K562 (cell line): ENCODE measurements at regions not wholly inside any gene's neighbourhood (a gene's known extent, or its start where the extent isn't known, plus 50 kb on each side); places are given as distances from the start of the nearest gene placed in this dataset.

Source experiments
- ATAC-seq: fragments of 200-7000 bp; cut with Tn5 transposase; 3 replicates; pipeline ENCODE4 v1.9.1; 2020; ENCODE audit warnings: moderate library complexity
- BruUV-seq: library from RNA; stranded (reverse); fragments of 400-500 nt; replicated peaks from 2 replicates; lab custom pipeline; 2021; lab: Mats Ljungman, UMichigan
- CTCF ChIA-PET: fragments of 300-600 bp; formaldehyde crosslinking; extraction: SDS; loops from one replicate; lab custom pipeline; 2021; ENCODE audit warnings: low intra/inter-chr PET ratio; lab: Yijun Ruan, JAX
- POLR2A ChIA-PET: fragments of 300-600, 350-650 bp; sonication (Branson Sonifier 250); formaldehyde crosslinking; extraction: SDS; loops from one replicate; lab custom pipeline; 2021; ENCODE audit warnings: antibody characterized with exemption, inconsistent platforms; lab: Yijun Ruan, JAX
- DNase-seq, 4 experiments: peaks; one replicate each; pipeline versions ENCODE4 v3.0.0 to v3.0.0-alpha.2; 2011 to 2018; ENCODE audit warnings: low spot score in 3 of 4, mixed read lengths in 3 of 4; ENCODE audit errors: extremely low read depth in 1 of 4
- FAIRE-seq: peaks from 2 replicates; lab custom pipeline; 2011; peaks lifted over from hg19 to GRCh38; lab: Jason Lieb, UNC
- H2AFZ ChIP-seq: 2 replicates; pipeline ENCODE4 v1.6.0; 2011; ENCODE audit warnings: low read depth, low read length, control low read depth, inconsistent platforms
- H3K27ac ChIP-seq: fragments of 200-600 bp; 3 replicates; pipeline ENCODE4 v1.8.0; 2011; ENCODE audit warnings: low read depth, mild to moderate bottlenecking, control low read depth, inconsistent platforms, low read length, moderate library complexity, mixed read lengths; ENCODE audit errors: extremely low read depth
- H3K27me3 ChIP-seq, 2 experiments: fragments of 300-600 bp in 1 of 2; 2 replicates in 1 of 2; 3 replicates in 1 of 2; pipeline versions ENCODE4 v1.6.0 to v1.8.0; 2011; ENCODE audit warnings: inconsistent platforms in 2 of 2, low read length in 2 of 2, mild to moderate bottlenecking in 1 of 2, mixed read lengths in 1 of 2, moderate library complexity in 1 of 2; ENCODE audit not compliant: control insufficient read depth in 2 of 2, insufficient read depth in 2 of 2
- H3K36me3 ChIP-seq: fragments of 300-600 bp; 3 replicates; pipeline ENCODE4 v1.8.0; 2011; ENCODE audit warnings: mild to moderate bottlenecking, low read length, inconsistent platforms; ENCODE audit not compliant: control insufficient read depth, insufficient read depth
- H3K4me1 ChIP-seq, 2 experiments: fragments of 200-600 bp in 1 of 2; replicated peaks in 1 of 2; 2 replicates in 1 of 2; 3 replicates in 1 of 2; pipeline versions ENCODE4 v1.5.1 to v1.8.0; 2011; ENCODE audit warnings: inconsistent platforms in 2 of 2, low read length in 2 of 2, mild to moderate bottlenecking in 1 of 2, mixed read lengths in 1 of 2, moderate library complexity in 1 of 2; ENCODE audit not compliant: control insufficient read depth in 2 of 2, insufficient read depth in 2 of 2
- H3K4me2 ChIP-seq: 2 replicates; pipeline ENCODE4 v1.6.1; 2011; ENCODE audit warnings: low read length, control low read depth, inconsistent platforms, mixed read lengths; ENCODE audit not compliant: insufficient read depth
- H3K4me3 ChIP-seq: fragments of 200-600 bp; sonication (generic), shearing (Covaris generic); 2 replicates; pipeline ENCODE4 v1.5.1; 2016; ENCODE audit warnings: control low read depth, inconsistent platforms
- H3K79me2 ChIP-seq: fragments of 200-600 bp; 3 replicates; pipeline ENCODE4 v1.8.0; 2011; ENCODE audit warnings: low read length, inconsistent platforms; ENCODE audit not compliant: control insufficient read depth, insufficient read depth
- H3K9ac ChIP-seq, 2 experiments: 2 replicates each; pipeline versions ENCODE4 v1.6.0 to v1.6.1; 2011; ENCODE audit warnings: low read depth in 2 of 2, low read length in 2 of 2, control low read depth in 1 of 2, inconsistent platforms in 1 of 2, mild to moderate bottlenecking in 1 of 2, mixed read lengths in 1 of 2; ENCODE audit not compliant: insufficient read depth in 1 of 2
- H3K9me1 ChIP-seq: one replicate; pipeline ENCODE4 v1.6.0; 2011; ENCODE audit warnings: inconsistent platforms, mild to moderate bottlenecking, low read length, moderate library complexity; ENCODE audit not compliant: control insufficient read depth, insufficient read depth
- H3K9me3 ChIP-seq: replicated peaks from 2 replicates; pipeline ENCODE4 v1.5.1; 2011; ENCODE audit warnings: low read depth, low read length, inconsistent platforms; ENCODE audit not compliant: control insufficient read depth, insufficient read depth
- H4K20me1 ChIP-seq: replicated peaks from 2 replicates; pipeline ENCODE4 v1.6.1; 2011; ENCODE audit warnings: low read length, inconsistent platforms, mixed read lengths; ENCODE audit not compliant: control insufficient read depth, insufficient read depth
- CBFA2T3 ChIP-seq: fragments of 450-650 bp; IDR thresholded peaks from 2 replicates; pipeline ENCODE4 v1.6.1; 2017
- CEBPZ ChIP-seq: fragments of 150-350 bp; IDR thresholded peaks from 2 replicates; pipeline ENCODE4 v1.6.1; 2014; ENCODE audit warnings: low read depth, mild to moderate bottlenecking, low read length, borderline replicate concordance
- CLOCK ChIP-seq: fragments of 250-450 bp; sonication (Bioruptor Pico); IDR thresholded peaks from 2 replicates; pipeline ENCODE4 v1.4.0; 2020; ENCODE audit warnings: mild to moderate bottlenecking, moderate library complexity, borderline replicate concordance
- GATAD2B ChIP-seq: fragments of 450-650 bp; IDR thresholded peaks from 2 replicates; pipeline ENCODE4 v1.6.1; 2017; ENCODE audit warnings: mild to moderate bottlenecking, borderline replicate concordance
- KLF16 ChIP-seq: IDR thresholded peaks from 2 replicates; pipeline ENCODE4 v1.6.1; 2016; ENCODE audit warnings: antibody characterized with exemption
- NFRKB ChIP-seq: fragments of 450-650 bp; IDR thresholded peaks from 2 replicates; pipeline ENCODE4 v1.6.1; 2016; ENCODE audit warnings: low read depth
- SMAD2 ChIP-seq: fragments of 150-350 bp; IDR thresholded peaks from 2 replicates; pipeline ENCODE4 v1.6.1; 2014; ENCODE audit warnings: low read depth, mild to moderate bottlenecking, low read length
- SMARCA5 ChIP-seq: fragments of 450-650 bp; IDR thresholded peaks from 2 replicates; pipeline ENCODE4 v1.6.1; 2016
- SP2 ChIP-seq: IDR thresholded peaks from 2 replicates; pipeline ENCODE4 v1.6.1; 2011; ENCODE audit warnings: mild to moderate bottlenecking, low read depth, low read length, moderate library complexity; ENCODE audit not compliant: poor library complexity, severe bottlenecking; ENCODE audit errors: extremely low read depth
- THRB ChIP-seq: fragments of 450-650 bp; formaldehyde crosslinking; conservative IDR thresholded peaks from 2 replicates; pipeline ENCODE4 v1.4.0; 2022; ENCODE audit warnings: mild to moderate bottlenecking, missing genetic modification characterization
- ZBTB12 ChIP-seq: fragments of 250-450 bp; sonication (Bioruptor Pico); IDR thresholded peaks from 2 replicates; pipeline ENCODE4 v1.4.0; 2020
- ZC3H11A ChIP-seq: IDR thresholded peaks from 2 replicates; pipeline ENCODE4 v1.6.1; 2012; ENCODE audit warnings: low read depth, low read length, improper control_type of control experiment
- ZNF124 ChIP-seq: sonication (generic); formaldehyde crosslinking; IDR thresholded peaks from 2 replicates; pipeline ENCODE4 v1.8.1; 2022; ENCODE audit warnings: missing genetic modification reagents
- ZNF282 ChIP-seq: sonication (generic); formaldehyde crosslinking; IDR thresholded peaks from 2 replicates; pipeline ENCODE4 v1.8.1; 2023; ENCODE audit warnings: missing genetic modification reagents
- ZNF79 ChIP-seq: fragments of 250-450 bp; sonication (Bioruptor Pico); IDR thresholded peaks from 2 replicates; pipeline ENCODE4 v1.4.0; 2020; ENCODE audit warnings: low read depth, mild to moderate bottlenecking, moderate library complexity
- WGBS: fragments of 100-300 bp; shearing (Covaris generic); methylation state at CpG from one replicate; pipeline ENCODE4 v1.1.6; 2016; ENCODE audit warnings: low coverage, mixed read lengths; ENCODE audit not compliant: insufficient coverage; ENCODE audit errors: missing lambda C conversion rate; 5-methylcytosine and 5-hydroxymethylcytosine counted together
- in situ Hi-C: fragments of 300-500 bp; cut with MboI; formaldehyde crosslinking; loops from 4 replicates; pipeline ENCODE4 v1.15.0; 2018; ENCODE audit warnings: inconsistent platforms, mixed read lengths
- intact Hi-C: fragments of 100-400 bp; cut with micrococcal nuclease; formaldehyde crosslinking; loops from 2 replicates; pipeline ENCODE4 v1.14.2; 2022

GRCh38 chr11:45410391-45411227, 124.5 kb upstream of the SYT13 start:
- Histone ChIP-seq H2AFZ (no peak overlapping the region), H3K27ac (no peak overlapping the region), H3K9ac (no peak overlapping the region), H4K20me1 (no peaks in the 10 kb centered on the region), H3K27me3 (peaks cover 3 to 13% of the 10 kb centered on the region in 2 experiments; a peak in 3 of 5 replicates), H3K9me1 (no peaks in the 10 kb centered on the region), H3K79me2 (no peaks in the 10 kb centered on the region), H3K4me2 (no peak overlapping the region), H3K4me1 (no peaks in the 10 kb centered on the region), H3K9me3 (no peaks in the 10 kb centered on the region), H3K36me3 (no peaks in the 10 kb centered on the region), H3K4me3 (no peak overlapping the region)
- no TSS peak for BruUV-seq
- FAIRE-seq: no peak
- no peak for DNase-seq
- ChIA-PET POLR2A (no interaction called here), CTCF (no interaction called here)
- intact Hi-C loops (no loop called here), in situ Hi-C loops (no loop called here)
- 1% methylated on average over 9 of the region's 12 CpGs for WGBS
- no peak for ATAC-seq
- TF ChIP-seq ZNF282 (no peak), ZNF79 (CRISPR knock-in tag) (no peak), KLF16 (no peak), ZBTB12 (CRISPR knock-in tag) (no peak), CEBPZ (no peak), NFRKB (no peak), SP2 (no peak), ZC3H11A (no peak), SMARCA5 (no peak), CBFA2T3 (no peak), SMAD2 (no peak), ZNF124 (CRISPR knock-in tag) (no peak), GATAD2B (no peak), THRB (no peak), CLOCK (no peak)
